Activated naive CD4-positive, alpha-beta T cell treated with anti-CD3 and anti-CD28 coated beads, Interleukin-2, amount 50 U/mL, for 72 hours (primary cell): ENCODE measurements at regions not wholly inside any gene's neighbourhood (a gene's known extent, or its start where the extent isn't known, plus 50 kb on each side); places are given as distances from the start of the nearest gene placed in this dataset.
A peak's percentile ranks its signal among the peaks of the same experiment; 100 is the strongest.

Source experiments
- ATAC-seq, 2 donors: fragments of 150-1000 bp; cut with Tn5 transposase; 2 replicates each; pipeline ENCODE4 v1.10.0; 2021; ENCODE audit warnings: mild to moderate bottlenecking in 2 of 2, moderate library complexity in 2 of 2
- DNase-seq, 2 donors: peaks; one replicate each; pipeline ENCODE4 v3.0.0; 2021 to 2022; ENCODE audit warnings: low spot score in 2 of 2
- H3K27ac Mint-ChIP-seq, 2 donors: one replicate each; pipeline ENCODE4 v1.8.0; 2022; ENCODE audit warnings: mild to moderate bottlenecking in 2 of 2, mixed read lengths in 2 of 2
- H3K36me3 Mint-ChIP-seq, 2 donors: one replicate each; pipeline ENCODE4 v1.8.0; 2022; ENCODE audit warnings: mixed read lengths in 2 of 2
- H3K9me3 Mint-ChIP-seq, 2 donors: one replicate each; pipeline ENCODE4 v1.8.0; 2022; ENCODE audit warnings: mixed read lengths in 2 of 2

- ATAC-seq = no peak
Measured at GRCh38 chr2:45337481-45337880, 273.6 kb downstream of the SRBD1 start.

GRCh38 chr2:45334205-45334604, 276.9 kb downstream of the SRBD1 start:
- Mint-ChIP-seq H3K9me3 (no peaks in the 10 kb centered on the region), H3K36me3 (no peaks in the 10 kb centered on the region), H3K27ac (peak overlapping the region in 1 of 2 donors; percentile 35)
- DNase-seq = no peak
- no peak for ATAC-seq

More at GRCh38 chr2:45337481-45337880, 273.6 kb downstream of the SRBD1 start:
- DNase-seq = no peak
- Mint-ChIP-seq H3K36me3 (no peaks in the 10 kb centered on the region), H3K9me3 (no peaks in the 10 kb centered on the region), H3K27ac (no peak overlapping the region)

- H3K36me3 Mint-ChIP-seq = no peaks in the 10 kb centered on the region
- no peak for DNase-seq
- ATAC-seq = no peak
- H3K27ac Mint-ChIP-seq = no peak overlapping the region
- H3K9me3 Mint-ChIP-seq = no peaks in the 10 kb centered on the region
Measured at GRCh38 chr2:45332567-45332966, 278.5 kb downstream of the SRBD1 start.

GRCh38 chr2:45332094-45332493, 279.0 kb downstream of the SRBD1 start:
- ATAC-seq = no peak
- H3K9me3 Mint-ChIP-seq = no peaks in the 10 kb centered on the region

GRCh38 chr2:45331410-45331786, 279.7 kb downstream of the SRBD1 start:
- Mint-ChIP-seq H3K27ac (no peak overlapping the region), H3K36me3 (no peaks in the 10 kb centered on the region), H3K9me3 (no peaks in the 10 kb centered on the region)
- no peak for DNase-seq
- no peak for ATAC-seq

More at GRCh38 chr2:45332094-45332493, 279.0 kb downstream of the SRBD1 start:
- Mint-ChIP-seq H3K36me3 (no peaks in the 10 kb centered on the region), H3K27ac (no peak overlapping the region)
- DNase-seq = no peak

GRCh38 chr2:45330637-45331409, 280.2 kb downstream of the SRBD1 start:
- DNase-seq = no peak
- H3K27ac Mint-ChIP-seq = no peak overlapping the region
- no peaks in the 10 kb centered on the region for H3K9me3 Mint-ChIP-seq
- no peak for ATAC-seq
- H3K36me3 Mint-ChIP-seq = no peaks in the 10 kb centered on the region

GRCh38 chr2:45330108-45330507, 281.0 kb downstream of the SRBD1 start:
- H3K9me3 Mint-ChIP-seq = no peaks in the 10 kb centered on the region
- DNase-seq (no peak), ATAC-seq (no peak)
- H3K36me3 Mint-ChIP-seq = no peaks in the 10 kb centered on the region
- H3K27ac Mint-ChIP-seq = no peak overlapping the region

- no peak for ATAC-seq
- Mint-ChIP-seq H3K9me3 (peaks cover 0 to under 1% of the 10 kb centered on the region in 2 donors), H3K36me3 (no peaks in the 10 kb centered on the region), H3K27ac (no peak overlapping the region)
- DNase-seq = no peak
Measured at GRCh38 chr2:45329045-45329677, 281.9 kb downstream of the SRBD1 start.

GRCh38 chr2:45328264-45328870, 282.7 kb downstream of the SRBD1 start:
- Mint-ChIP-seq H3K27ac (no peak overlapping the region), H3K36me3 (no peaks in the 10 kb centered on the region), H3K9me3 (peaks cover 0 to 4% of the 10 kb centered on the region in 2 donors)
- DNase-seq = no peak
- ATAC-seq = no peak

GRCh38 chr2:45323344-45323743, 287.7 kb downstream of the SRBD1 start:
- ATAC-seq (no peak), DNase-seq (no peak)
- Mint-ChIP-seq H3K36me3 (no peaks in the 10 kb centered on the region), H3K27ac (peak overlapping the region in 1 of 2 donors; percentile 32), H3K9me3 (peaks cover 0 to 4% of the 10 kb centered on the region in 2 donors)

- peaks cover 0 to 4% of the 10 kb centered on the region in 2 donors for H3K9me3 Mint-ChIP-seq
Measured at GRCh38 chr2:45320956-45321355, 290.1 kb downstream of the SRBD1 start.

GRCh38 chr2:45319683-45320455, 291.2 kb downstream of the SRBD1 start:
- DNase-seq = no peak
- peaks cover 0 to 4% of the 10 kb centered on the region in 2 donors for H3K9me3 Mint-ChIP-seq
- H3K36me3 Mint-ChIP-seq = no peaks in the 10 kb centered on the region
- no peak for ATAC-seq
- no peak overlapping the region for H3K27ac Mint-ChIP-seq

More at GRCh38 chr2:45320956-45321355, 290.1 kb downstream of the SRBD1 start:
- DNase-seq (no peak), ATAC-seq (no peak)
- no peak overlapping the region for H3K27ac Mint-ChIP-seq
- H3K36me3 Mint-ChIP-seq = no peaks in the 10 kb centered on the region

GRCh38 chr2:45318686-45319085, 292.4 kb downstream of the SRBD1 start:
- H3K36me3 Mint-ChIP-seq = no peaks in the 10 kb centered on the region
- DNase-seq (no peak), ATAC-seq (no peak)
- H3K27ac Mint-ChIP-seq = no peak overlapping the region
- H3K9me3 Mint-ChIP-seq = no peaks in the 10 kb centered on the region

- no peak overlapping the region for H3K27ac Mint-ChIP-seq
- no peaks in the 10 kb centered on the region for H3K36me3 Mint-ChIP-seq
- no peaks in the 10 kb centered on the region for H3K9me3 Mint-ChIP-seq
- DNase-seq (no peak), ATAC-seq (no peak)
Measured at GRCh38 chr2:45316576-45317338, 294.3 kb downstream of the SRBD1 start.

- no peaks in the 10 kb centered on the region for H3K36me3 Mint-ChIP-seq
- H3K27ac Mint-ChIP-seq = no peak overlapping the region
- H3K9me3 Mint-ChIP-seq = no peaks in the 10 kb centered on the region
- ATAC-seq (no peak), DNase-seq (no peak)
Measured at GRCh38 chr2:45315861-45316260, 295.2 kb downstream of the SRBD1 start.

GRCh38 chr2:45312275-45312674, 298.8 kb downstream of the SRBD1 start:
- no peak for ATAC-seq
- no peak overlapping the region for H3K27ac Mint-ChIP-seq
- H3K36me3 Mint-ChIP-seq = no peaks in the 10 kb centered on the region
- DNase-seq = no peak
- H3K9me3 Mint-ChIP-seq = no peaks in the 10 kb centered on the region
